Esophagus squamous epithelium (tissue), 5 donors: ENCODE measurements at regions not wholly inside any gene's neighbourhood (a gene's known extent, or its start where the extent isn't known, plus 50 kb on each side); places are given as distances from the start of the nearest gene placed in this dataset.

ENCODE experiments used
- DNase-seq: peaks from one replicate; lab custom pipeline; 2025; lab: John Stamatoyannopoulos, UW
- H3K27ac ChIP-seq, 4 donors: fragments of 200-600 bp; sonication (generic); one replicate each; pipeline ENCODE4 v1.5.1; 2016 to 2019; ENCODE audit warnings: mild to moderate bottlenecking in 1 of 4
- H3K27me3 ChIP-seq, 4 donors: fragments of 200-600 bp; sonication (generic); 1 replicate in 3 of 4; 2 replicates in 1 of 4; pipeline versions ENCODE4 v1.5.1 to v1.6.0; 2017 to 2021; ENCODE audit warnings: antibody characterized with exemption in 1 of 4
- H3K36me3 ChIP-seq, 3 donors: fragments of 200-600 bp; sonication (generic); one replicate each; pipeline ENCODE4 v1.5.1; 2016 to 2019
- H3K4me1 ChIP-seq, 3 donors: fragments of 200-600 bp; sonication (generic); one replicate each; pipeline ENCODE4 v1.5.1; 2017 to 2019
- H3K4me3 ChIP-seq, 4 donors: fragments of 200-600 bp; sonication (generic); 1 replicate in 3 of 4; 2 replicates in 1 of 4; pipeline ENCODE4 v1.5.1; 2016 to 2019; ENCODE audit warnings: mild to moderate bottlenecking in 2 of 4, moderate library complexity in 1 of 4
- H3K9me3 ChIP-seq, 3 donors: fragments of 200-600 bp; sonication (generic); one replicate each; pipeline ENCODE4 v1.5.1; 2016 to 2019
- CTCF ChIP-seq, 6 experiments: fragments of 450-650 bp in 4 of 6; fragments of 200-600 bp in 2 of 6; sonication (generic) in 2 of 6; IDR thresholded peaks; one replicate each; pipeline ENCODE4 v1.5.1; 2016 to 2019; ENCODE audit warnings: antibody characterized with exemption in 6 of 6, mild to moderate bottlenecking in 4 of 6, moderate library complexity in 4 of 6
- POLR2A ChIP-seq, 4 donors: fragments of 450-650 bp; IDR thresholded peaks; one replicate each; pipeline ENCODE4 v1.6.1; 2017; ENCODE audit warnings: antibody characterized with exemption in 4 of 4, mild to moderate bottlenecking in 4 of 4, moderate library complexity in 3 of 4
- WGBS, 2 donors: methylation state at CpG; one replicate each; pipeline ENCODE4 v1.1.5; 2018; 5-methylcytosine and 5-hydroxymethylcytosine counted together
- intact Hi-C: fragments of 100-400 bp; cut with DNase I; formaldehyde crosslinking; loops from one replicate; pipeline ENCODE4 v1.15.0; 2022
- donor health status: DM: yes; HTN: yes; CAD: no.

- Histone ChIP-seq H3K27me3 (no peaks in the 10 kb centered on the region), H3K9me3 (no peaks in the 10 kb centered on the region), H3K4me1 (no peaks in the 10 kb centered on the region), H3K36me3 (no peaks in the 10 kb centered on the region), H3K27ac (no peak overlapping the region), H3K4me3 (no peak overlapping the region)
- intact Hi-C loops: no loop called here
- DNase-seq: no peak
- WGBS, 2 donors: 79 to 81% methylated on average over 2 of the region's 2 CpGs
- TF ChIP-seq CTCF (IDR thresholded peaks at IDR 0.05) (no peak), POLR2A (IDR thresholded peaks at IDR 0.05) (no peak)
Observed at GRCh38 chr9:111113712-111114111, 75.4 kb upstream of the LPAR1 start.

GRCh38 chr9:111110805-111111204 is 72.5 kb upstream of the LPAR1 start:
- Histone ChIP-seq H3K9me3 (no peaks in the 10 kb centered on the region), H3K36me3 (no peaks in the 10 kb centered on the region), H3K27me3 (no peaks in the 10 kb centered on the region), H3K27ac (no peak overlapping the region), H3K4me1 (no peaks in the 10 kb centered on the region), H3K4me3 (no peak overlapping the region)
- no peak for DNase-seq
- 81 to 90% methylated on average over 3 of the region's 3 CpGs for WGBS, 2 donors
- intact Hi-C loops: no loop called here
- no peak for TF ChIP-seq CTCF (IDR thresholded peaks at IDR 0.05)
- no peak for TF ChIP-seq POLR2A (IDR thresholded peaks at IDR 0.05)

GRCh38 chr9:111108946-111109345 is 70.7 kb upstream of the LPAR1 start:
- TF ChIP-seq CTCF (IDR thresholded peaks at IDR 0.05) (no peak), POLR2A (IDR thresholded peaks at IDR 0.05) (no peak)
- DNase-seq: no peak
- no peak overlapping the region for H3K4me3 ChIP-seq
- H3K27ac ChIP-seq: no peak overlapping the region
- no peaks in the 10 kb centered on the region for H3K27me3 ChIP-seq
- intact Hi-C loops: no loop called here
- H3K4me1 ChIP-seq: no peaks in the 10 kb centered on the region
- no peaks in the 10 kb centered on the region for H3K36me3 ChIP-seq
- H3K9me3 ChIP-seq: no peaks in the 10 kb centered on the region
- WGBS, 2 donors: 68 to 81% methylated on average over 3 of the region's 3 CpGs

- WGBS, 2 donors: 73 to 82% methylated on average over 7 to 9 of the region's 9 CpGs
- no peak overlapping the region for H3K4me3 ChIP-seq
Observed at GRCh38 chr9:111107141-111107540, 68.9 kb upstream of the LPAR1 start.

GRCh38 chr9:111106202-111106601 is 67.9 kb upstream of the LPAR1 start:
- Histone ChIP-seq H3K9me3 (no peaks in the 10 kb centered on the region), H3K4me3 (no peak overlapping the region), H3K27ac (no peak overlapping the region), H3K4me1 (no peaks in the 10 kb centered on the region), H3K36me3 (no peaks in the 10 kb centered on the region), H3K27me3 (no peaks in the 10 kb centered on the region)
- no peak for DNase-seq
- WGBS, 2 donors: 66 to 73% methylated on average over 5 to 6 of the region's 6 CpGs
- intact Hi-C loops: no loop called here
- no peak for TF ChIP-seq POLR2A (IDR thresholded peaks at IDR 0.05)
- TF ChIP-seq CTCF (IDR thresholded peaks at IDR 0.05): no peak

More at GRCh38 chr9:111107141-111107540, 68.9 kb upstream of the LPAR1 start:
- DNase-seq: no peak
- Histone ChIP-seq H3K36me3 (no peaks in the 10 kb centered on the region), H3K9me3 (no peaks in the 10 kb centered on the region), H3K27me3 (no peaks in the 10 kb centered on the region), H3K4me1 (no peaks in the 10 kb centered on the region), H3K27ac (no peak overlapping the region)
- intact Hi-C loops: no loop called here
- TF ChIP-seq POLR2A (IDR thresholded peaks at IDR 0.05) (no peak), CTCF (IDR thresholded peaks at IDR 0.05) (no peak)
